ENCODE measurements at regions not wholly inside any gene's neighbourhood (a gene's known extent, or its start where the extent isn't known, plus 50 kb on each side); places are given as distances from the start of the nearest gene placed in this dataset.

GRCh38 chr6:86685230-86685797 lies 252.0 kb upstream of the HTR1E start (continued):
- no peak for TF ChIP-seq RERE (CRISPR knock-in tag; IDR thresholded peaks at IDR 0.05; ENCODE audit: low read depth)
- no peak for TF ChIP-seq ZNF234 (CRISPR knock-in tag; conservative IDR thresholded peaks at IDR 0.05)
- no peak for TF ChIP-seq TCF12 (IDR thresholded peaks at IDR 0.05)
- no peak for TF ChIP-seq TCF12 (CRISPR knock-in tag; IDR thresholded peaks at IDR 0.05)
- no peak for TF ChIP-seq ZNF644 (CRISPR knock-in tag; IDR thresholded peaks at IDR 0.05; ENCODE audit: low read depth)
- TF ChIP-seq REPIN1 (CRISPR knock-in tag; IDR thresholded peaks at IDR 0.05; ENCODE audit: borderline replicate concordance, low read depth): no peak
- TF ChIP-seq ZBTB20 (CRISPR knock-in tag; IDR thresholded peaks at IDR 0.05; ENCODE audit: borderline replicate concordance, low read depth): no peak
- TF ChIP-seq PAX8 (CRISPR knock-in tag; IDR thresholded peaks at IDR 0.05; ENCODE audit: borderline replicate concordance): no peak
- no peak for TF ChIP-seq RBFOX2 (IDR thresholded peaks at IDR 0.05; ENCODE audit: low read depth, low read length)
- TF ChIP-seq, protein P1, sequence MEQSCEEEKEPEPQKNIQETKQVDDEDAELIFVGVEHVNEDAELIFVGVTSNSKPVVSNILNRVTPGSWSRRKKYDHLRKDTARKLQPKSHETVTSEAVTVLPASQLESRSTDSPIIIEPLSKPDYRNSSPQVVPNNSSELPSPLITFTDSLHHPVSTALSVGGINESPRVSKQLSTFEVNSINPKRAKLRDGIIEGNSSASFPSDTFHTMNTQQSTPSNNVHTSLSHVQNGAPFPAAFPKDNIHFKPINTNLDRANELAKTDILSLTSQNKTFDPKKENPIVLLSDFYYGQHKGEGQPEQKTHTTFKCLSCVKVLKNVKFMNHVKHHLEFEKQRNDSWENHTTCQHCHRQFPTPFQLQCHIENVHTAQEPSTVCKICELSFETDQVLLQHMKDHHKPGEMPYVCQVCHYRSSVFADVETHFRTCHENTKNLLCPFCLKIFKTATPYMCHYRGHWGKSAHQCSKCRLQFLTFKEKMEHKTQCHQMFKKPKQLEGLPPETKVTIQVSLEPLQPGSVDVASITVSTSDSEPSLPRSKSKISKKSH (CRISPR knock-in tag; IDR thresholded peaks at IDR 0.05; ENCODE audit: borderline replicate concordance): no peak
- no peak for TF ChIP-seq MZF1 (CRISPR knock-in tag; IDR thresholded peaks at IDR 0.05; ENCODE audit: borderline replicate concordance)
- TF ChIP-seq ZNF605 (CRISPR knock-in tag; IDR thresholded peaks at IDR 0.05): no peak
- no peak for TF ChIP-seq REXO4 (CRISPR knock-in tag; IDR thresholded peaks at IDR 0.05; ENCODE audit: borderline replicate concordance)
- TF ChIP-seq ZNF570 (CRISPR knock-in tag; IDR thresholded peaks at IDR 0.05; ENCODE audit: borderline replicate concordance): no peak
- no peak for TF ChIP-seq IKZF1 (IDR thresholded peaks at IDR 0.05)
